IMR-90 (cell line): ENCODE measurements at regions not wholly inside any gene's neighbourhood (a gene's known extent, or its start where the extent isn't known, plus 50 kb on each side); places are given as distances from the start of the nearest gene placed in this dataset.

Source experiments
- ATAC-seq: fragments of 200-7000 bp; cut with Tn5 transposase; 2 replicates; pipeline ENCODE4 v1.9.1; 2020; ENCODE audit warnings: low read depth, mild to moderate bottlenecking, moderate library complexity
- BruUV-seq: library from RNA; stranded (reverse); fragments of 400-500 nt; replicated peaks from 2 replicates; lab custom pipeline; 2021; lab: Mats Ljungman, UMichigan
- CTCF ChIA-PET: fragments of 300-600 bp; formaldehyde crosslinking; extraction: SDS; loops from one replicate; lab custom pipeline; 2021; ENCODE audit warnings: antibody characterized with exemption; lab: Yijun Ruan, JAX
- POLR2A ChIA-PET: fragments of 300-600 bp; sonication (Branson Sonifier 250); formaldehyde crosslinking; loops from one replicate; lab custom pipeline; 2022; ENCODE audit warnings: antibody characterized with exemption; ENCODE audit not compliant: unreplicated experiment; lab: Charles Lee
- DNase-seq: peaks from one replicate; pipeline ENCODE4 v3.0.0; 2013
- H2AFZ ChIP-seq: replicated peaks from 2 replicates; pipeline ENCODE3; 2013; ENCODE audit warnings: low read length, mild to moderate bottlenecking; ENCODE audit not compliant: poor library complexity
- H2AK5ac ChIP-seq: 2 replicates; pipeline ENCODE4 v1.6.1; 2013; ENCODE audit warnings: low read depth, low read length, inconsistent platforms
- H2AK9ac ChIP-seq: replicated peaks from 2 replicates; pipeline ENCODE3; 2013; ENCODE audit warnings: mild to moderate bottlenecking, low read depth, low read length, moderate library complexity; ENCODE audit not compliant: poor library complexity
- H2BK120ac ChIP-seq: 2 replicates; pipeline ENCODE4 v1.6.1; 2013; ENCODE audit warnings: low read depth, low read length, inconsistent platforms
- H2BK15ac ChIP-seq: 3 replicates; pipeline ENCODE4 v1.6.1; 2013; ENCODE audit warnings: low read depth, low read length, inconsistent platforms
- H2BK20ac ChIP-seq: 2 replicates; pipeline ENCODE4 v1.6.1; 2013; ENCODE audit warnings: low read depth, mild to moderate bottlenecking, inconsistent platforms, low read length, moderate library complexity
- H2BK5ac ChIP-seq: 2 replicates; pipeline ENCODE4 v1.6.1; 2013; ENCODE audit warnings: mild to moderate bottlenecking, low read depth, low read length, inconsistent platforms; ENCODE audit not compliant: poor library complexity, severe bottlenecking
- H3K14ac ChIP-seq: replicated peaks from 2 replicates; pipeline ENCODE4 v1.6.1; 2013; ENCODE audit warnings: low read depth, low read length, inconsistent platforms
- H3K18ac ChIP-seq: 2 replicates; pipeline ENCODE4 v1.6.1; 2013; ENCODE audit warnings: low read depth, low read length, control low read depth
- H3K23ac ChIP-seq: 2 replicates; pipeline ENCODE4 v1.6.1; 2013; ENCODE audit warnings: low read depth, low read length, inconsistent platforms
- H3K27ac ChIP-seq: 2 replicates; pipeline ENCODE4 v1.5.1; 2013; ENCODE audit warnings: mild to moderate bottlenecking, control low read depth, low read length; ENCODE audit not compliant: insufficient read depth
- H3K27me3 ChIP-seq: 2 replicates; pipeline ENCODE4 v1.6.1; 2013; ENCODE audit warnings: low read length; ENCODE audit not compliant: control insufficient read depth, insufficient read depth
- H3K36me3 ChIP-seq: 2 replicates; pipeline ENCODE4 v1.6.1; 2013; ENCODE audit warnings: low read length, mixed read lengths; ENCODE audit not compliant: control insufficient read depth, insufficient read depth
- H3K4ac ChIP-seq: 2 replicates; pipeline ENCODE4 v1.6.1; 2013; ENCODE audit warnings: low read depth, low read length, inconsistent platforms
- H3K4me1 ChIP-seq: 2 replicates; pipeline ENCODE4 v1.6.1; 2013; ENCODE audit warnings: low read length, mixed read lengths; ENCODE audit not compliant: control insufficient read depth, insufficient read depth
- H3K4me2 ChIP-seq: 2 replicates; pipeline ENCODE4 v1.6.1; 2013; ENCODE audit warnings: low read depth, mild to moderate bottlenecking, control low read depth, low read length, moderate library complexity
- H3K4me3 ChIP-seq: 2 replicates; pipeline ENCODE4 v1.5.1; 2013; ENCODE audit warnings: low read depth, mild to moderate bottlenecking, control low read depth, low read length, moderate library complexity; ENCODE audit not compliant: insufficient read depth
- H3K56ac ChIP-seq: 2 replicates; pipeline ENCODE4 v1.6.1; 2013; ENCODE audit warnings: low read length, inconsistent platforms; ENCODE audit not compliant: insufficient read depth; ENCODE audit errors: extremely low read depth
- H3K79me1 ChIP-seq, 2 experiments: 2 replicates each; pipeline ENCODE4 v1.6.1; 2013; ENCODE audit warnings: low read length in 2 of 2, inconsistent platforms in 1 of 2, low read depth in 1 of 2
- H3K9ac ChIP-seq: 2 replicates; pipeline ENCODE4 v1.6.1; 2013; ENCODE audit warnings: low read depth, low read length, control low read depth
- H3K9me1 ChIP-seq: 2 replicates; pipeline ENCODE4 v1.6.1; 2013; ENCODE audit warnings: low read length, inconsistent platforms; ENCODE audit not compliant: insufficient read depth
- H3K9me3 ChIP-seq: 2 replicates; pipeline ENCODE4 v1.6.1; 2013; ENCODE audit warnings: low read length; ENCODE audit not compliant: control insufficient read depth, insufficient read depth
- H4K20me1 ChIP-seq: 2 replicates; pipeline ENCODE4 v1.6.1; 2013; ENCODE audit warnings: low read length, inconsistent platforms; ENCODE audit not compliant: insufficient read depth
- H4K5ac ChIP-seq: 2 replicates; pipeline ENCODE4 v1.6.1; 2013; ENCODE audit warnings: mild to moderate bottlenecking, low read depth, low read length, control low read depth
- H4K8ac ChIP-seq, 2 experiments: 2 replicates each; pipeline ENCODE4 v1.6.1; 2013; ENCODE audit warnings: low read depth in 2 of 2, low read length in 2 of 2, control low read depth in 1 of 2, inconsistent platforms in 1 of 2
- H4K91ac ChIP-seq: 2 replicates; pipeline ENCODE4 v1.6.1; 2013; ENCODE audit warnings: low read depth, low read length, inconsistent platforms; ENCODE audit not compliant: insufficient read depth
- CHD1 ChIP-seq: IDR thresholded peaks from 2 replicates; pipeline ENCODE4 v1.6.1; 2012; ENCODE audit warnings: low read depth, low read length, improper control_type of control experiment
- MXI1 ChIP-seq: IDR thresholded peaks from 2 replicates; pipeline ENCODE4 v1.6.1; 2012; ENCODE audit warnings: low read depth, mild to moderate bottlenecking, low read length, moderate library complexity, borderline replicate concordance
- RCOR1 ChIP-seq: IDR thresholded peaks from 2 replicates; pipeline ENCODE4 v1.6.1; 2012; ENCODE audit warnings: mild to moderate bottlenecking, low read length, improper control_type of control experiment; ENCODE audit not compliant: insufficient replicate concordance
- dilution Hi-C: fragments of 300-500 bp; cut with HindIII; formaldehyde crosslinking; loops from one replicate; pipeline ENCODE4 v1.14.3; 2018; ENCODE audit warnings: low sequenced_read_pairs; ENCODE audit not compliant: unreplicated experiment
- in situ Hi-C: fragments of 300-500 bp; cut with MboI; formaldehyde crosslinking; loops from 3 replicates; pipeline ENCODE4 v1.14.3; 2019; ENCODE audit warnings: low sequenced_read_pairs, inconsistent platforms, mixed read lengths
- intact Hi-C: fragments of 100-400 bp; cut with micrococcal nuclease; formaldehyde crosslinking; loops from 2 replicates; pipeline ENCODE4 v1.10.0; 2022

- H3K79me1 ChIP-seq = peaks cover 3 to 31% of the 10 kb centered on the region in 2 experiments; a peak in 2 of 4 replicates
- H3K36me3 ChIP-seq = no peaks in the 10 kb centered on the region
- peak overlapping the region; percentile 99 for H2AK5ac ChIP-seq
- POLR2A ChIA-PET = no interaction called here
- H3K9ac ChIP-seq = no peak overlapping the region
- peak overlapping the region; percentile 99 for H4K91ac ChIP-seq
- BruUV-seq = no TSS peak
- H3K4me2 ChIP-seq = no peak overlapping the region
- in situ Hi-C loops = no loop called here
- no peak overlapping the region for H2AFZ ChIP-seq
- peak overlapping the region; percentile 99 for H2BK120ac ChIP-seq
- peaks cover 26% of the 10 kb centered on the region for H3K9me1 ChIP-seq
- H3K27ac ChIP-seq = peak overlapping the region; percentile 97
- H3K27me3 ChIP-seq = no peaks in the 10 kb centered on the region
- H4K5ac ChIP-seq = peak overlapping the region; percentile 100
- peak overlapping the region; percentile 92 to 95 for H4K8ac ChIP-seq
- peak overlapping the region; percentile 100 for H3K4ac ChIP-seq
- peak overlapping the region; percentile 93 for H3K23ac ChIP-seq
- no peak overlapping the region for H3K4me3 ChIP-seq
- intact Hi-C loops = loop anchor here (5.0 kb wide), 2 partner anchors 35 to 55 kb away; no protein-coding TSS in a partner anchor
- CTCF ChIA-PET = interaction anchor here (0.5 to 1.0 kb wide), 2 partner anchors 65 to 1301 kb away, joined by 3 to 4 read pairs; no protein-coding TSS in a partner anchor
- TF ChIP-seq MXI1 (no peak), RCOR1 (no peak), CHD1 (no peak)
- H3K4me1 ChIP-seq = peaks cover 32% of the 10 kb centered on the region
- no peaks in the 10 kb centered on the region for H4K20me1 ChIP-seq
- DNase-seq (no peak), ATAC-seq (no peak)
- peak overlapping the region; percentile 69; the same call in 1 of the 2 replicates for H3K56ac ChIP-seq
- H3K18ac ChIP-seq = peak overlapping the region; percentile 100
- H3K14ac ChIP-seq = peak overlapping the region; percentile 96
- H2BK15ac ChIP-seq = peak overlapping the region; percentile 99
- peak overlapping the region; percentile 89 for H2BK20ac ChIP-seq
- dilution Hi-C loops = no loop called here
- no peaks in the 10 kb centered on the region for H3K9me3 ChIP-seq
- peak overlapping the region; percentile 100 for H2BK5ac ChIP-seq
- H2AK9ac ChIP-seq = no peak overlapping the region
Observed at GRCh38 chr2:37767046-37767445, 95.6 kb upstream of the CDC42EP3 start.
